HG02981 (cell line): ENCODE measurements at regions not wholly inside any gene's neighbourhood (a gene's known extent, or its start where the extent isn't known, plus 50 kb on each side); places are given as distances from the start of the nearest gene placed in this dataset.
"Not testable (repeated sequence)": the region's sequence is repeated elsewhere in the genome, so short reads cannot be mapped to it uniquely, and the experiment has no call there.

Source experiments
- ATAC-seq: cut with Tn5 transposase; IDR thresholded peaks from one replicate; pipeline ENCODE4 v1.9.1; 2021; ENCODE audit warnings: mild to moderate bottlenecking, moderate library complexity; ENCODE audit not compliant: unreplicated experiment

DNA sequence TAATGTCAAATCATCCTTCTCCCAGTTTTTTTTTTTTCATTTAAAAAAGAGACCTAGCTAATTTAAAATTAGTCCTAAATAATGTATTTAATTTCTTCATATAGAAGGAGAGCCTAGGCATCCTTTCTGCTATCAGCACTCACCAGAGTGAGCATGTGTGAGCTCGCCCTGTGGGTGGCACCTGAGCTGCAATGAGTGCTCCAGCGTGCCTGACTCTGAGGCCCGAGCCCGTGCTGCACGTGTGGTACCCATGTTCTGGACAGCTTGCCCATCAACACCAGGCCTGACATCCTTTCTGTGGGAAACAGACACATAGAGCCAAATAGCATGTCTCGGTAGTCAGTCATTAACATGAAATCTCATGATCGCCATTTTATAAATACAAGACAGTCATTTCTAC, 381.4 kb downstream of the DTWD2 start:
- no peak for ATAC-seq

GRCh38 chr5:118605761-118606160, 382.6 kb downstream of the DTWD2 start:
- no peak for ATAC-seq

DNA sequence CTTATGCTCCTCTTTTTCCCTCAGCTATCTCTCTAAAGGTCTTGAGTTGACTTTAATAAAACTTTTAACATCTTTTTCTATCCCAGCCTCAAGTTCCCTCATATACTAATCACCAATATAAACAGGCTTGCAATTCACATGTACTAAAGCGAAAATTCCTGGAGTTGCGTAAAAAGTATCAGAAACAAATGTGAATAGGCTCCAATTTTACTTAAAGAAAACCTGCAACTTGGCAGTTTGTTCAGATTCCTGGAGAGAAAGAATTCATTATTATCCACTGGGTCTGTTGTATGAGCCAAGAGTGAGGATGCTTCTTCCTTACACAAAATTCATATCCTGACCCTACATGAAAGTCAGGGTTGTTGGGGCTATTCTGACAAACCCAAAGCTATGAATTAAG, 384.2 kb downstream of the DTWD2 start:
- no peak for ATAC-seq

DNA sequence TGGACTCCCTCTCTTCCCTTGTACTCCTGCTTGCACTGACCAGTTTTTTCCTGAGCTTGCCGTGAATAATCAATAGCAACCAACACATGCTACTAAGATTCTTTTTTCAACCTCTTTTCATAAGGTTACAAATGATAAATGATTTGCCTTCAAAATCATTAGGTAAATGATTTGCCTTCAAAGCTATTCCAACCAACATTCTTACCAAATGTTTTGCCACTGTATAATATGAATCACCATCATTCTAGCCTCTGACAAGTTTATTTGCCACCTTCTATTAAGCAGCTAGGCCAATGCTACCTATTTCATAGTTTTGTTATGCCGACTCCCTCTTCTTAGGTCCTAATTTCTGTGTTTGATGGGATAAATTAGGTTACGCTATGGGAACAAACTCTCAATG, 385.1 kb downstream of the DTWD2 start:
- no peak for ATAC-seq

GRCh38 chr5:118598311-118598710, 390.0 kb downstream of the DTWD2 start:
- no peak for ATAC-seq

DNA sequence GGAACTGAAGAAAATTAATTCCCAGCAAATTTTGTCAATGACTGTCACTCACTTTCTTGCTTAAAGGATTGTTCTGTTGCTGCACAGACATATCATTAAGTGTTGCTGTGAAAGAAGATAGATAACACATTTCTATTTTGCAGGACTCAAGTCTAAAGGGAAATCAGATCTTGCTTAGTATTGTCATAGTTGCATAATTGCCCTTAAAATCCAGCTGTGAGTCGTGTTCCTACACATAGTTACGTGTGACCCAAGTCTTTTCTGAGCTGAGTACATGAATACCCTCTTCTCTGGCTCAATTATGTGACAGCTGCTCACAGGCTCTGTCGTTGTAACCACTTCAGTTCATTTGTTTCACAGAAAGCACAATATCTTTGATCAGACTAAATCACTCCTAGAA, 390.8 kb downstream of the DTWD2 start:
- no peak for ATAC-seq

- ATAC-seq = no peak
Observed at GRCh38 chr5:118596255-118596654, 392.1 kb downstream of the DTWD2 start.

DNA sequence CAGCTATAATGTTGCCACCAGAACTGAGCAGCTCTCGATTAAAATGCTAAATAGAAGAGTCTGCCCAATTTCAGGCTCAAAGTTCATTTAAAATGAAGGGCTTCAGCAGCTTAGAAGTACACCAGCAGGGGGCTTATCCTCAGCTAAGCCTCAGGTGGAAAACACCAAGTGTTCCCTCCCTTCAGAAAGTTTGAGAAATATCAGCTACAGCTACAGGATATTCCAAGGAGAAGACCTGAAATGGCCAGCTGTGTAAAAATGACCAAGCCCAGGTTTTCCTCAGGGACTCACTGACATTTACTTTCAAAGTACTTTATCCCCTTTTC, 395.4 kb downstream of the DTWD2 start:
- ATAC-seq = no peak

GRCh38 chr5:118592229-118593002, 395.9 kb downstream of the DTWD2 start:
- ATAC-seq = no peak

DNA sequence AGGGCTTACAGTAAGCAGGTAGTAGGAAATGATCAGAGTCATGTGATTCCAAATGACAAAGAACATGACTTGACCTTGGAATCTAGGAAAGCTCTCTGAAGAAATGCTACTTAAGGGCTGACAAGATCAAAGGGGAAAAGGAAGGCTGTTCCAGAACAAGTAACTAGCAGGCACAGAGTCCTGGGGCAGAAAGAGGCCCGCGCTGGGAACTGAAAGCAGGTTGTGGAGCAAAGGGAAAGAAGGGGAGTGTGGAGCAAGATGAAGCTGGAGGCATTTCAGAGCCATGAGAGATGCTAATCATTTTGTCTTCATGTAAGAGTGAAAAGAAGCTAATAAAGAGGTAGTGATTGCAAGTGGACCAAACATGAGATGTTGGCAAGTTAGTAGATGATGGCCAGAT, 397.5 kb downstream of the DTWD2 start:
- ATAC-seq = no peak

- ATAC-seq = no peak
Observed at GRCh38 chr5:118580949-118581348, 407.4 kb downstream of the DTWD2 start.

GRCh38 chr5:118578093-118578492, 410.3 kb downstream of the DTWD2 start:
- no peak for ATAC-seq

DNA sequence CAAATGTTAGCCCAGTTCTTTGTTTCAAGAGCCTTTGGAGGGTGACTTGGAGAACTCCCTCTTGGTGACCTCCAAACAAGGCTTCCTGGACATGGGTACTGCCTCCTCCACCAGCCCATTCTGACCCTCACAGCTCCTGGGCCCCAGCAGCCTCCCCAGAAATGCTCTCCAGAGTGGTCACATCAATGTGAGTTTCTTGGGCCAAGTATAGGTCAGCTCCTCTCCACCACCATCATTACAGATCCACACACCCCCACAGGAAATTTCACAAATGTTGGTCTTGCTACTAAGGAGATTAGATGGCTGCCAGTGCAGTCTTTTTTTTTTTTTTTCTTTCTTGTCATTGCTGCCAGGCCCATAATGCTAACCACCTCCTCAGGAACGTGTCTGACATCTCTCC, 410.7 kb downstream of the DTWD2 start:
- ATAC-seq = no peak

GRCh38 chr5:118570276-118570675, 418.1 kb downstream of the DTWD2 start:
- not testable (repeated sequence) for ATAC-seq

- not testable (repeated sequence) for ATAC-seq
Observed at GRCh38 chr5:118569596-118569995, 418.8 kb downstream of the DTWD2 start.

GRCh38 chr5:118565335-118565971, 422.9 kb downstream of the DTWD2 start:
- no peak for ATAC-seq

DNA sequence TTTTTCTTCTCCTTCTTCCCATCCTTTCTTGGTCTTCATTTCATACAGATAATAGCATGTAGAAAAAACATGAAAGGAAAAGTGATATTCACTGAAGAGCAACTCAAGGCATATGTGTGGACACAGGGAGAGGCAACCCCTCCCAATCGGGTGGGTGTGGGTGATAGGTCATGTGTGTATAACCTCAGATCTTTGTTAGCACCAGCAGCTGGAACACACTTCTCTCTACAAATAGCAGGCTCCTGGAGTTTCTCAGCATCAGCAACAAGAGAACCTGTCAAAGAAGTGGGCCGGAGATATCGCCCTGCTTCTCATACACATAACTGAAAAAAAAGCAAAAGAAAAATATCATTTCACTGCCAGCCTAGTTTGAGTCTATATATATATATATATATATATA, 426.4 kb downstream of the DTWD2 start:
- no peak for ATAC-seq

- ATAC-seq = no peak
Observed at GRCh38 chr5:118561235-118561634, 427.1 kb downstream of the DTWD2 start.

DNA sequence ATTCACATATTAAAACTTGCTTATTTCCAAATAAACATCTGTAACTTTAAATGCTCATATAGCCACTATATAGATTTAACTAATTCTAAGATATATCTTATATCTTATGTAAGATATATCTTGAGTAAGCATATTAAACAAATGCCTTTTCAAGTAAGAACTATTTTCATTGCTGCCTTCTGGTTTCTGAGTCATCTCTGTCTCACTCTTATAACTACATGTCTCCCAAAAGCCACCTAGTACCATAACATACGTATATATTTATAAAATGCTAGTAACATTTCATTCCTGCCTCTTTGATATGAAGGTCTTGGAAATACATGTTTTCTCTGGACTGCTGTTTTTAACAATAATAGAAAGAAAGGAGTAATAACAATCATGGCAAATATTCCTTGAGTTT, 429.5 kb downstream of the DTWD2 start:
- no peak for ATAC-seq

- no peak for ATAC-seq
Observed at GRCh38 chr5:118557251-118557661, 431.1 kb downstream of the DTWD2 start.

DNA sequence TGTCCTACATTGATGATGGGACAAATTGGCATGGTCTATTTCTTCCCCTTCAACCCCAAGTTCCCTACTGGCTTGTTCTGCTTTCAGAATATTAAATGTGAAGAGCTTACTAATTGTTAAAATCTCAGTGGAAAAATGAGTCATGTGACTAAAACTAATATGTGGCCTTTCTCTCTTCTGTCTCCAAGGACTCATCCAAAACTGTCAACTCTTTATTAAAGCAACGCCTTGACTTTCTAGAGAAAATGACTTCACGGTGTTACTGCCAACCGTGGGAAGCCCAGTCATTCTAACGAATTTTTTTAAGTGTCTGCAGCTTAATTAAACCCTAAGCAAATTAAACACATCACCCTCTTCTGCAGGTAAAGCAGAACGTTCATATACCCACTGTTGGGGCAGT, 431.6 kb downstream of the DTWD2 start:
- no peak for ATAC-seq

DNA sequence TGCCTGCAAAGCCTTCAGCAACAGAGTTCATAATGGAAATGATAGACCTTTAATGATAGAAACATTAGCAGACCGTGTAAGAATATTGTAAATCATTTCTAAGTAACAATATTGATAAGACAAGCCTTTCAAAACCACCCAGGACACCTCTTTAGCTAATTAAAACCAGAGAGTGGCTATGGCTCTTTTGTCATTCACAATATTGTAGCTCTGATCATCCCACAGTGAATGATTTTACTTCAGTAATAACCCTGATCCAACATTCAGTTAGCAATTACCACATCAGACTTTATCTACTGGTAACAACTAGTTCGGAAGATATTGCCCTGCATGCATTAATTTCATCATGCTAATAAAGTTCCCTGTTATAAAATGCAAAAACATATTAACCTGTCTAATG, 432.6 kb downstream of the DTWD2 start:
- ATAC-seq = no peak

- ATAC-seq = no peak
Observed at GRCh38 chr5:118554981-118555380, 433.4 kb downstream of the DTWD2 start.
